NCI-H2196 (cell line): ENCODE measurements at regions not wholly inside any gene's neighbourhood (a gene's known extent, or its start where the extent isn't known, plus 50 kb on each side); places are given as distances from the start of the nearest gene placed in this dataset.
A peak's percentile ranks its signal among the peaks of the same experiment; 100 is the strongest.

Experiments
- DNase-seq: peaks from one replicate; lab custom pipeline; 2025; ENCODE audit not compliant: unreplicated experiment; lab: John Stamatoyannopoulos, UW

DNA sequence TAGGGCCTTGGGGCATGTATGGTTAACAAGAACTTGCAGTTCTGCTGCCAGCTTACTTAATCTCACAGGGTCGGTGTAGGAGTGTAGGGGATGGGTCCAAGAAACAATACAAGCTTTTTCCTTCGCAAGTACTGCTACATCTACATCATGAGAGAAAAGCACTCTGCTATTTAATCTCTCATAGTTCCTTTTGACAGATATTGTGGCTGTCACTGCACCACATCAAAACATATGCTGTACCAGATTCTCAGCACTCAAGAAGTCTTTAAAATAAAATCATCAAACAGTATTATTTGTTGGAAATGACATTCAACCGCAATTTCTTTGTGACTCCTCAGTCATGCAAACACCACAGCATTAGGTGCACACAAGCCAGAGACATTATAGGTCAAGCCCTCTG lies 215.5 kb upstream of the BMP4 start:
- no peak for DNase-seq

DNA sequence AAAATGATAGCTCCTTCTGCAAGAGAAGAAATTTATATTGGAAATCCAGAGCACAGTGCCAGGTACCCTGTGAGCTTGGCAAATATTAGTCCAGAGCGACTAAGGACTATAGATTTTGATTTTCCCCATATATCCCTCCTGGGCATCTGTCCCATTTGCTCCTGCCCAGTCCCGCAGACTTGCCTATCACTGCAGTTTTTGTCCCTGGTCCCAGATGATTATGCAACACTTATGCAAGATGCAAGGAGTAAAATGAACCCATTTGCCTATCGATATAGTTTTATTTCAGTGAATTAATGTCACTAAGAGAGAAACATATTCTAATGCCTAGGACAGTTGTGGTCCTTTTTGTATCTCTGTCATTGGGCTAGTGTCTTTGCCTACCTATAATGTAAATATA lies 215.9 kb upstream of the BMP4 start:
- no peak for DNase-seq

DNA sequence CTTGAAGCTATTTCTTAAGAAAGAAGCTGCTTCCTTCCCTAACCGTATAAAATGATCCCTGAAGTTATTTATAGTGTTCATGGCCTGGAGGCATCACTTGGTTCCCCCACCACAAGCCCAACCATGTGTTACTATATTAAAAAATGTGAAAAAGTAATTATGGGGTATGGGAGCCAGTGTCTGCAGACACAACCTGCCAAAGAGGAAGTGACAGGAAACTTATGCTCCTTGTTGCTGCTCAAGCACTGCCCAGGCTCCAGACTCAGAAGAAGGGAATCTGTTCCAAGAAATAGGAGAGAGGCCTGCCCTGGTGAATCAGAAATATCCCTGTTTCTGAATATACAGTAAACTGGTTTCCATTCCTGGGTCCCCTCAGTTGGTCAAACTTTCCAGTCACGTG lies 217.2 kb upstream of the BMP4 start:
- no peak for DNase-seq

DNA sequence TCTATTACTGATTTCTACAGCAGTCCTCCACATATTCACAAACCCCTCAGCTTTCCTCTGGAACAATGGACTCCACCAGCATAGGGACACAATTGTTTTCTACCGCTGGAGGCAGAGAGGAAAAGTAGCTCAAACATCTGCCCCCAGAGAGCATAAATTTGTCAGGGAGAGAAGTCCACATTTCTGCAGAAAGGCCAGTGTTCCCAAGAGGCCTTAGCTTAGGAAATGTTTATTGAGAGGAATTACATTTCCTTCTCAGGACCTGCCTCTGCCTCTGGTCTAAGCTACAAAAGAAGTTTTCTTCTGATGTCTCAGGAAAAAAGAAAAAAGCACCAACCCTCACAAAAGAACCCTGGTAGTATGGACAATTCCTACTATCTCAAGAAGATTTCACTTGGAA lies 217.8 kb upstream of the BMP4 start:
- DNase-seq: no peak

DNA sequence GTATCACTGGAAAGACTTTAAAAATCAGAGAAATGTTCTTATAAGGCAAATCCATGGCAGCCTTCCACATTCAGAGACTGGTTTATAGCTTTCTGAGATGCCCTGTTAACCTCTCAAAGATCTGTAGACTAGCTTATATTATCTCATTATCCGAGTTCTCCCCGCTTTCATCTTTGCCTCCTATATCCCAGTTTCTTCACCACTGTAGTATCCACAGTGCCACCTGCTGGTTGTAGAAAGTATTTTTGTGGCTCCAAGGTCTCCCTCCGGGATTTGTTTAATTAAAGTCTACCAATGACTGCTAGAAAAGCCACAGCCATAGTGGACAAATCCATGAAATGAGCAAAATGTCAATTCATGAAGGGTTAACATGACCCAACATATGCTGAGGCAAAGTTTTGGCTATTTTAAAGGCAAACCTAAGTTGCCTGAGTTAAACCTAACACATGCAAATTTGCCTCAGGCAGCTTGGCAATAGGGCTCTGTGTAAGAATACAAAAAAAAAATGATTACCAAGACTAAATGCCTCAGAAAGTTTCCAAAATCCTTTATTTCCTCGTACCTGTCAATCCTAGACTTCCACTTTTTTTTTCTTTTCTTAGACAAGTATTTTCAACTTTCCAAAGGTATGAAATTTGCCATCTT lies 218.8 kb upstream of the BMP4 start:
- peak; percentile 56 for DNase-seq

DNA sequence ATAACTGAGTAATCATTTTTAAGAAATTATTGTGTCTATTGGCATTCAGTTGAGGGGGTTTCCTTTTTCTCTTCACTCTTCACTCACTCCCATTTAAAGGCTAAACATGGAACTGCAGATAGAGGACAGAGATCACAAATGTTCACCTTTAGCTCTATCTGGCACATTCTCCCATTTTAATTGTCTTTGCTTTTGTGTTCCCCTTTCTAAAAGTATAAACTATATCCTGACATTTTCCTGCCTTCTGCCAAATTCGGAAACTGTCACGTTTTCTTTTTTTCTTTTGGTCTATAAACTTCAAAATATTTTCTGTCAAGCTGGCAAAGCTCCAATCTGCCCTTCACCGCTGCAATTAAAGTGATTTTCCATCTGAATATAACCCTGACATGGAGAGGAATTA lies 219.8 kb upstream of the CDKN3 start:
- no peak for DNase-seq

- no peak for DNase-seq
These were observed 218.9 kb upstream of the CDKN3 start for GRCh38 chr14:54177641-54178621.

DNA sequence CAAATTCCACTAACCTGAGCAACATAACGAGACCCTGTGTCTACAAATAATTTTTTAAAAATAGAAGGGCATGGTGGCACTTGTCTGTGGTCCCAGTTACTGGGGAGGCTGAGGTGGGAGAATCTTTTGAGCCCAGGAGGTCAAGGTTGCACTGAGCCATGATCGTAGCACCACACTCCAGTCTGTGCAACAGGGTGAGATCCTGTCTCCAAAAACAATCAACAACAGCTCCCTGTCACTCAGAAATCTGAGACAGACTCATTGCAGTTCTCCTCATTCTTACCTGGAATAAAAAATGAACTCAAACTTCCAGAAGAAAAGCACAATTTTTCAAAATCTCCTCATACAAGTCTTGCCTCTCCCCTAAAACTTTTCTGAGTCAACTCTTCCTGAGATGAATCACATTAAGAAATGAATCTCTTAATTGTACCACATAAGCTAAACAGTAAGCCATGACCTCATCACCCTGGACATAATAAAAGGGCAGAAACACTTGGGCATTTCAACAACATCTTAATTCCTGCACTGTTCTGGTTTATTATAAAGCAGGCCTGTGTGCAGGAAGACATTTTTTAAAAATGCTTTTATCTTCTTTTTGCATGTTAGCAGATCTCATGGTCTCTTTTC lies 214.3 kb upstream of the CDKN3 start:
- DNase-seq: no peak

DNA sequence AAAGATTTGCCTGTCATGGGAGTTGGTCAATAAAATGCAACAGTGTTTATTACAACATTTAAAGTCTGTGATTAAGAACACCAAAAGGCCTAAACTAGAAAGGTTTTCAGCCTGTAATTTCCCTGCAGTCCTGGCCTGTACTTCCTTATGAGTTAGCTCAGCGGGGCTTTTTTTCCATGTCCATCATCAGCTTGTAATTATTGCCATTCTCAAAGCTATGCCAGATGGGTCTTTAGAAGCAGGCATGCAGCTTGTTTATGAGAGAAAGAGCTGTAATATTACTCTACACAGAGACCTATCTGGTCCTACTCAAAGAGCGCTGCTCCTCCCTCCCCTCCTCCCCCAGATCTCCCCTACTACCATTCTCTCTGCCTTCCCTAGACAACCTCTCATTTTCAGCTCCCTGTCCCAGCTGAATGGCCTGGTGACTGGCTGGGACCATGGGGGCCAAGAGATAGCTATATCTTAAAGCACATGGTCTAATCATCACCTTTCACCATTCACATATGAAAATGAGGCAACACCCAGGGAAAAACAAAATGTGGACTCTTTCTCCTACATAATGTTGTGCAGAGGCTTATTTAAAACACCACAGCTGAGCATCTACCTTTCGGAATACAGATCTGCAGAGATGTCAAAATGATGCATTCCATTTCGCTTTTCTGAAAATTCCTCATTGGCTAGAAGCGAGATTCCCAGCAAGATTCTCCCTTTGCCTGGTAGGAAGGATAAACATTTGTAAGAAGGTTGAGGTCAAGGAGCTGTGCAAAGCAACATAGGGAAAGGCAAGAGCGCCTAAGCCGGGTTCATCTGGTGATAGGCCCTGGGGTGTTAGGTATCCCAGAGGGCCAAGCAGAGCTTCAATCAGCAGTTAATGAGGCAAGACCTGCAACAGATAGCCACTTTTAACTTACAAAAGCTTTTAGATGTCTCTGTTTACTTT lies 209.7 kb upstream of the CDKN3 start:
- no peak for DNase-seq

- no peak for DNase-seq
These were observed 208.6 kb upstream of the CDKN3 start for GRCh38 chr14:54188064-54188666.

DNA sequence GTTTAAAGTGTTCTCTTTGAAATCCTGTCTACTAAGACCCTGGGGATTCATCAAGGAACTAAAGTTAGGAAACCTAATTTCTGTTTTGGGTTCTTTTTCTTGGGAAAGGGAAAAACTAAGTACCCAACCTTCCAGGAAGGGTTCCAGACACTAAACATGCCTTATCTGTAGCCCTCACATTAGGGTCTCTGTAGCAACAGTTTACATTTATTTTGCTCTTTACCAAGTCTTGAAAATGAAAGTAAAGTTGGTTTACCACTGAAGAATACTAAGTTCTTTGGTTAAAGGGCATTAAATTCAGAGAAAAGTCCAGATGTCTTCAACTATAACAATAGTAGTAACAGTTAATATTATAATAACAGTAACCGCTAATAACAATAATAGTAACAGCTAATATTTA lies 207.5 kb upstream of the CDKN3 start:
- DNase-seq: no peak

DNA sequence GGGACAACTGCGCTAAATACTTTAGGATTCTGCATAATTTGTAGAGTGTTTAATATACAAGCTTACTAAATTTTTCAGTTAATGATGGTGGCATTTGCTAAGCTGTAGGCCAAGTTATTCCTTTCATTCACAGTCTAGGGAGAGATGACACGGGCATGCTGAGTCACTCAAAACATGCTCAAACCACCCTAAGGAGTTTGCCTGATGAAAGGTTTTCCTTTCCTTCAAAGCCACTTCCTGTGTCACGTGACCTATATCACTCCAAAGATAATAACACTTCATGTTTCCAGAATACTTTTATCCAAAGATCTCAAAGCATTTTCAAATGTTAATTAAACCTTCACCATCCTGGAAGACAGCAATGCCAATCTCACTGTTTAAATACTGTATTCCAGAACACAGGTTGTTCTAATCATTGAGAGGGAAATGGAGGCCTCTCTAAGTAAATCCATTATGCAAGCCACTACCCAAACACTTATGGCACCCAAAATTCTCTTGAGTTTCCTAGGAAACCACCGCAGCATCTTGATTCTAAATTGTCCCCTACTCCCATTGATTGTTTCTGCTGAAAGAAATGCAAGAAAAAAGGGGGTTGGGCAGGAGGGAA lies 207.0 kb upstream of the CDKN3 start:
- no peak for DNase-seq

DNA sequence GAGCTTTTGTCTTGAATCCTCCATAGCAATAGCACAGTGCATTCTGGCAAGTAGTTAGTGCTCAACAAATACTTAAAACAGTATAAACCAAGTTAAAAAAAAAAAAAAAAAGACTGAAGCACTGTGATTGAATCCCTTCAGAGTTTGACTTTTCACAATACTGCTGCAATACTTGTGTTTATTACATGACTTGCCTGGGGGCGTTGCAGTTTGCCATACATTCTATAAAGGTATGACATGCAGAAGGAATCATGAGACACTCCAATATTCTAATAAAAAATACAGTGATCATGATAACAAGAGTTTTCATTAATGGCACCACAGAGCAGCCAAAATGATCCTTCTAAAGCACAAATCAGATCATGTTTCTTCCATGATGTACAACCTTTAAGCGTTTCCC lies 205.0 kb upstream of the CDKN3 start:
- DNase-seq: no peak

DNA sequence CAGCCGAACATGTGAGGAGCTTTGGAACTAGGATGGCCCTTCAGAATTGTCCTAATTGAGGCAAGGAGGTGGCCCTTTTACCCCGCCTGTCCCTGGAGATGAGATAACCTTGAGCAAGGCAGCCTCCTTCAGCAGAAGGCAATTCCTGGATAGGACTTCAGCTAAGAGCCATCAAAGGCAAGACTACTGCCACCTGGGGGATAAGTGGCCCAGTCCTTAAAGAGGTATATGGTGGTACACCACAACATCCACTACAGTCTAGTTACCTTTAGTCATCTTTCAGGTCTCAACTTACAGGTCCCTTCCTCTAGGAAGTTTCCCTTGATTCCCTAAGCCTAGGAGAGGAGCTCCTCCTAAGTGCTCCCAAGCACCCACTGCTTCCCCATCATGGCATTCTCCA lies 204.2 kb upstream of the CDKN3 start:
- DNase-seq: no peak

- no peak for DNase-seq
These were observed 202.9 kb upstream of the CDKN3 start for GRCh38 chr14:54193871-54194270.

- no peak for DNase-seq
These were observed 202.3 kb upstream of the CDKN3 start for GRCh38 chr14:54194501-54194900.

GRCh38 chr14:54197369-54197768 lies 199.4 kb upstream of the CDKN3 start:
- DNase-seq: no peak

DNA sequence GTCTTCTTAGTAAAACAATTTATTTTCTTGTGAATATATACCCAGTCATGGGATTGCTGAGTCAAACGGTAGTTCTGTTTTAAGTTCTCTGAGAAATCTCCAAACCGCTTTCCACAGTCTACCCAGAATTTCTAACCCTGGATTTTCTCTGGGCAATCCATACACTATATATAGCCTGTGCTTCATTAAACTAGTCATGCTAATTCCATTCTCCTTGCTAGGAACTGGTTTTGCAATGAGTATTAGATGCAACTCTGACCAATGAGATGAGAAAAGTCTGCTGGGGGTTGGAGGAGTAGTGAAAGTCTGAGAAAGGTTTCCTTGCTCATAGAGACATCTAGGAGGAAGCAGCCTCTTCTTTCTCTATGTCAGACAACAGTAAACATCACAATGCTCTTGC lies 196.1 kb upstream of the CDKN3 start:
- no peak for DNase-seq

- DNase-seq: no peak
These were observed 194.5 kb upstream of the CDKN3 start for GRCh38 chr14:54202288-54202687.

GRCh38 chr14:54206516-54206915 lies 190.3 kb upstream of the CDKN3 start:
- no peak for DNase-seq
